GM12891 (cell line): ENCODE measurements at regions not wholly inside any gene's neighbourhood (a gene's known extent, or its start where the extent isn't known, plus 50 kb on each side); places are given as distances from the start of the nearest gene placed in this dataset.

ENCODE experiments used
- DNase-seq: peaks from one replicate; pipeline ENCODE4 v3.0.0; 2011; ENCODE audit warnings: low spot score; ENCODE audit not compliant: insufficient read length
- FAIRE-seq: peaks from 2 replicates; lab custom pipeline; 2011; peaks lifted over from hg19 to GRCh38; lab: Jason Lieb, UNC
- PAX5 ChIP-seq: IDR thresholded peaks from 2 replicates; pipeline ENCODE4 v1.6.1; 2011; ENCODE audit warnings: low read length, moderate library complexity, mild to moderate bottlenecking; ENCODE audit not compliant: insufficient read depth, severe bottlenecking
- POLR2A ChIP-seq: IDR thresholded peaks from 2 replicates; pipeline ENCODE4 v1.6.1; 2011; ENCODE audit warnings: low read depth, low read length, control low read depth
- POLR2AphosphoS5 ChIP-seq: IDR thresholded peaks from 2 replicates; pipeline ENCODE4 v1.6.1; 2011; ENCODE audit warnings: low read depth, low read length, control low read depth
- POU2F2 ChIP-seq: IDR thresholded peaks from 2 replicates; pipeline ENCODE4 v1.6.1; 2011; ENCODE audit warnings: low read depth, mild to moderate bottlenecking, control low read depth, low read length, moderate library complexity
- SPI1 ChIP-seq: IDR thresholded peaks from 2 replicates; pipeline ENCODE4 v1.6.1; 2011; ENCODE audit warnings: low read depth, low read length, control low read depth
- TAF1 ChIP-seq: IDR thresholded peaks from 2 replicates; pipeline ENCODE4 v1.6.1; 2011; ENCODE audit warnings: low read depth, low read length, control low read depth

DNA sequence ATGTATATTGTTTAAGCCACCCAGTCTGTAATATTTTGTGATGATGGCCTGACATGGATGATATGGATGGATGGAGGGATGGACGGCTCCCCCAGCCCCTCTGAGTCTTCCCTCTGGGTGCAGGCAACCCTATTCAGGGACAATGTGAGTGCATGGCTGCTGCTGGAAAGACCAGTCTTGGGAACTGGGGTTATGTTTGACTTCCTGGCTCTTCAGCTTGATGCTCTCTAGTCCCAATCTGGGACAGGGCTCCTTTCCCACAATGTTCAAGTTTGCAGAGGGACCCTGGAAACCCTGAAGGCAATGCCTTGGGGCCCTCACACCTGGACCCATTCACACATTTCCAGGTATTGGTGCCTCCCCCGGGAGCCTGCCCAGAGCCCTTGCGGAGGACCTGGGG, 52.3 kb upstream of the RET start:
- no peak for FAIRE-seq
- no peak for TF ChIP-seq TAF1
- no peak for TF ChIP-seq POLR2AphosphoS5
- no peak for TF ChIP-seq POLR2A
- no peak for TF ChIP-seq PAX5
- TF ChIP-seq POU2F2, result no peak
- TF ChIP-seq SPI1, result no peak
- DNase-seq, result no peak

DNA sequence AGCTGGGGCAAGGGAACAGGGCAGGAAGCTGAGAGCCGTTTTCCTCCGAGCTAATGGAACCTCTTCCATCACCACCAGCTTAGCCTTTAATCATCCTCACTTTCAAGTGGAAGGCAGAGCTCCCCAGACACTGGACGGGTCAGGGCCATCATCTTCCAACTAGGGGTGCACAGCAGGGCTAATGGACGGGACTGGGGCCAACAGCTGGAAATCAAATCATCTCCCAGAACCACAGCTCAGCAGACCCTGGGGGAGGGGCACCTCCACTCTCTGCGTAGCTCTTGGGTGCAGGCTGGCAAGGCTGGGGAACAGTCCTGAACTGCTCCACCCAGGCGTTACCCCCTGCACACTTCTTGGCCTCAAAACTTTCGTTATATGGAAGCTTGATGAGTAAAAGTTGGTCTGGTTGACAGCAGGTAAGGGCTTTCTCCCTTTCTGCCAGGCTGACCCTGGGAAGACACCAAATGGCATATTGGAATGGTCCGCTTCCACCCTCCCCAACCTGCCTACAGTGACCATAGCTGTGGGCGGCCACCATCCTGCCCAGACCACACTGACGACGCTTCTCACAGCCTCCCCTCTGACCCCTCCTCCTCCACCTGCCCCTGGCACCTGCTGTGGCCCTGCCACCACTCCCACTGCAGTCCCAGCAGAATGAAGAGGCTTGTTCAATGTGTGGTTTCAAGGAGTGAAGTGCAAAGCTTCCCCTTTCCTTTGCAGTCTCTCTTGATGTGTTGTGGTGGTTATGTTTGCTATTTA, 51.7 kb upstream of the RET start:
- no peak for TF ChIP-seq SPI1
- no peak for TF ChIP-seq POLR2AphosphoS5
- TF ChIP-seq PAX5, result no peak
- no peak for TF ChIP-seq POU2F2
- no peak for TF ChIP-seq POLR2A
- TF ChIP-seq TAF1, result no peak
- no peak for DNase-seq
- FAIRE-seq, result no peak

DNA sequence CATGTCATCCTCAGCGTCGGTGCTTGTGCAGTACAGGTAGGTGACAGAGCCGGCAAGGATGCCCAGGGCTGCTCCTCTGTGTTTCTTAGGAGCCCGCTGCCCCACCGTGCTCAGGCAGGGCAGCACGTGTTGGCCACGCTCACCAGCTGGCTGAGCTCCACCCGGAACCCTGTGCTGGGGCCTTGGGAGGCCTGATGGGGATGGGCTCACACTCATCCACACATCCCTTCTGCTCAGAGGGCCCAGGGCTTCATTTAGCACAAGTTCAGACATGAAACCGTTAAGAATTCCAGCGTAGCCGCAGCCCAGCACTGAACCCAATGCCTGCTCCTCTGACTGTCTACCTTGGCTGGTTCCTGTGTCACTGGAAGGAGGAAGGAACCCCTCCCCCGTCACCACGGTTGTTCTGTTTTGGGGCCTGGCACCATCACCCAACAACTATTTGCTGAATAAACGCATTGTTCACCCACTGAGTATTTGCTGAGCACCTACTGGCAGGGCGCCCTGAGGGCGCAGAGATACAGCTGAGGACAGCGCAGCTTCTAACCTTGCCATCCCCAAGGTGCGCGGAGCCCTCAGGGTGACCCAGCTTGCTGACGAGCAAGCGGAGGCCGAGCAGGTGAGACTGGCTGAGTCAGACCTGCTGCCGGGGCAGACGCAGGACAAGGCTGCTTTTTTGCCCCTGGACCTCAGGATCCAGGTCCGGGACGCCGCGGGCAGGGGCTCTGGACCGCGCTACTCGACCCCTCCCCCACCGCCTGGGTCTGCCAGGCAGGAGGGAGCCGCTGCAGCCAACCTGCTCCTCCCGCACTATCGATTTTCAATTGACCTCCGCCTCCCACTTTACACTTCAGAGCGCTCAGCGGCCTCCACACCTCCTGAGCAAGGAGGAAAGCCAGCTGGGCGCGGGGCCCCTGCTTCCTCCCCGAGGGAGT, 50.6 kb upstream of the RET start:
- TF ChIP-seq TAF1 (no peak), POU2F2 (no peak), PAX5 (no peak), POLR2A (no peak), POLR2AphosphoS5 (no peak), SPI1 (no peak)
- DNase-seq, result no peak
- FAIRE-seq, result no peak
